ENCODE measurements at regions not wholly inside any gene's neighbourhood (a gene's known extent, or its start where the extent isn't known, plus 50 kb on each side); places are given as distances from the start of the nearest gene placed in this dataset.
"Not testable (repeated sequence)": the region's sequence is repeated elsewhere in the genome, so short reads cannot be mapped to it uniquely, and the experiment has no call there.

DNA sequence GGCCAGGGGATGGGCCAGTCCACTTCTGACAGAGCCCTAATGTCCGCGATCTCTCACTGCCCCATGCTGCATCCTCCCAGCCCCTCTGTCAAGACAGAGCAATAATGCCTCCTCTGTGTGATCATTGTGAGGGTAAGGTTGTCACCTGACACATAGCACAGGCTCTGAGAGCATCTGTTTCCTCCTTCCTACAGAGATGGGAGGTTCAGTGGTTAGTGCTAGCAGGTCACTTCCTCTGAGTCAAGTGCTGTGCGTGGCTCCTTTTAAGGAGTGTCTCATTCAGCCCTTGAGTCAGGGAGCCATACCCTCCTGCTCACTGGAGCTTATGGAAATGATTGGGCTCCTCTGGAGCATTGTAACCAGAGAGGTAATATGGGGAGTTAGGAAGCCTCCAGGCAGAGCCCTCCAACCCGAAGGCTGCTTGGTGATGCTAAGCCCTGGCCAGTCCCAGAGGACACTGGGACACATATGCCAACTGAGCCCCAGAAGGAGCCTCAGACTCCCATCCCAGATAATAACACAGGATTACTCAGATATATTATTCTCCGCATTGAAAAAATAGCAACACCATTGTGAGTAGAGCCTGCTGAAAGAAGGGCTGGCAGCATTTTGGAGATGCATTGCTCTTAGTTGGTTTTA lies 189.0 kb downstream of the GALNT1 start:
- DNase-seq = no peak

DNA sequence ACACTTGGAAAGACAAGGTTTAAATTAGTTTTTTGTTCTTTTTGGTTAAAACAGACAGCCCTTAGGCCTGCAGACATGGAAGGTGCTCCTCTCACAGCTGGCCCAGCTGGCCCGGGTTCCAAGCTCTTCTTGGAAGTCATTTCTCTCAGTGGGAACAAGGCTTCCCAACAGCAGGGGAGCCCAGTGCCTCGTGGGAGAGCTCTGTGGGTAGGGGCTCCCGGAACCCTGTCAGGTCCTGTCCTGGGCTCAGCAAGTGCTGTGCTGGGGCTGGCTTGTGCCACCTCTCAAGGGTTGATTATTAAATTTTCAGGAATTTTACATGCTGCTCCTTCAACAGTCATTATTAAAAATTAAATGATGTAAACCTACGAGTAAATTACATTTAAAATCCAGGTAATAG lies 189.6 kb downstream of the GALNT1 start:
- no peak for DNase-seq

DNA sequence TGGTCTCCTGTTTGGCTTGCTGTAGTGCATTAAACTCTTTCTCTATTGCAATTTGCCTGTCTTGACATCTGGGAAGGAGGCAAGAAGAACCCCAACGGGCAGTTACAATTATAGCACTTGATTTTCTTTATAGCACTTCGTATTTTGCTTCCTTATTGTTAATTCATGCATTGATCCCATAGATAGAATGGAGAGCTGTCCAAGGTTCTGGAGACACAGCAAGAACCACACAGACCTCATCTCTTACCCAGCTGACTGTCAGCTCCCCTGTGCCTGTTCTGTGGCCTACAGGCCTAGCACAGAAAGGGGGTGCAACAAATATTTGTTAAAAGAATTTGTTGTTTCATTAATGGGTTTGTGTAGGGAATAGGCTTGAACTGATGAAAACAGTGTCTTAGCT lies 194.3 kb downstream of the GALNT1 start:
- no peak for DNase-seq

DNA sequence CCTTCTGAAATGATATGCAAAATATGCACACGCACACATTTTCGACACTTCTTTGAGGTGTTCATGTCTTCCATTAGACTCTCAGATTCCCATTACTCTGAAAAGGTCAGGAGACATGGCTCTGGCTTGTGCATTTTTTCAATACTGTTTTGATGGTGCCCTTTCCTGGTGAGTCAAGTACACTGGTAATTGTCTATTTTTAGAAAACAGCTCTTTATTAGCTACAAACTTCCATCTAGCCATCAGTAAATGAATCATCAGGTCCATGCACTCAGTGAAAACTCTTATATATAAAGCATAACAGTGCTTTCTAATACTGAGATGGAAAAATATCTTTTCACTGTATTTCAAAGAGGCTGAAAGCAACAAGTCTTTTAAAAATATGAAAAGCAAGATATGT lies 194.9 kb downstream of the GALNT1 start:
- no peak for DNase-seq

DNA sequence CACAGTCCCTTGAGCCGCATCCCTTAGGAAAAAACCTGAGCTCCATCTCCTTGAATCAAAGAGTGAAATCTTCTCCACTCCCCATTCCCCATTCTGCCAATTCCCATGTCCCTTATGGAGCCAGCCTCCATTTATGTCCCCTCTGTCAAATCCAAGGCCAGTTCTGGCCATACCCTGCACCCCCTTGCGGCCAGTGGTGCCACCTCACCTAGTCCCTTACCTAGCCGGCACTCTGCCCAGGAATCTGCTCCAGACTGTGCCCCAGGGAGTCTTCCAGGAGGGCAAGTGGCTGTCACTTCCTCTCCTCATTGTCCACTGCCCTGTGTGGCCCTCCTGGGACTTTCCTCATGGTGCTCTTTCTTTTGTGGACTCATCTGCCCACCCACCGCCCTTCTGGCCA lies 195.4 kb upstream of the RMP24 start:
- peak in 1 of 2 experiments; percentile 6 for DNase-seq

DNA sequence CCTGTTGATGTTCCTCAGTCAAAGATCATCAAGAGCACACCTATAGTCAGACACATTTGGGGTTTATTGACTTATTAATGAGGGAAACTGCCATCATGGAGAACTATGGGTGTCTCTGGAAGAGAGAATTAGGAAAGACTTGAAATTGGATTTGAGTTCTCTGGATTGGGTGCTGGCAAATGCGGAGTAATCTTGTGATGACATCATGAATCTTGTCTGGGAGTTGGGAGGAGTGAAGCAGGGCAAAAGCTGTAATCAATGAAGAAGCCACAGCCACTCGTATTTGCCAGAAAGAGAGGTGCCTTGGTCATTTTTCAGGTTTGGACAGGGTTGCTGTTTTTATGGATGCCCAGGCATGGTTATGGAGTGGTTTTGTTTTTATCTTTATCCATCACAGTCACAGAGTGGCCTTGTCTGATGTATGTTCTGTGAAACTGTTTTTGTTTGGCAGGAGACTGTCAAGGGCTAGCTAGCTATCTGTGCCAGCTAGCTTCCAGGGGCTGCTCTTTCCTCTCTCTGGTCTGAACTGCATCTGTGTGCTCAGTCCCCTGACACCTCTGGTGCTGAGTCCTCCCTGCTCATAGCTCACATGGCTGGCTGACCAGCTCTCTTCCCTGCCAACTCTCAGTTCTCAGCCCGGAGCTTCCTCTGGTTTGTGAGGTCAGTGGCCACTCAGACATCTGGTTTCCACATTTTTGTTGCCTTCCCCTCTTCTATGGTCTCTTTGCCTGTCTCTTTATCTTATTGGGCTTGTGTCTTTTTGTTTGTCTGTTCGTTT lies 193.4 kb upstream of the RMP24 start:
- DNase-seq = no peak

DNA sequence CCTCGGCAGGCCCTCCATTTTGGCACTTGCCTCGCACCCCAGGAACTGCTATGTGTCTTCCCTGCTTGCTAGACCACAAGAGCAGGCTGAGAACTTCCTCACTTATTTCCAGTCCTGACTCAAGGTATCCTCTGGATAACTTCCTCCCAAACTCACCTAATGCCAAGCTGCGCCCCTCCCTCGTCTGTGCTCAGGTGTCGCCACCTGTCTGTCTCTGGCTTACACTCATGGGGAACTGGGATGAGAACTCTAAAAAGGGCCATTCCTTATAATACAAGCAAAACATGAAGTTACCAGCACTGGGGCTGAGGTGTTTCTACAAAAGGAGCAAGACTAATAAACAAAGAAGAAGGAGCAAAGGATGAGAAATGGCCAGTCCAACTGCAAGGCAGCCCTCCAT lies 191.5 kb upstream of the RMP24 start:
- DNase-seq = no peak

DNA sequence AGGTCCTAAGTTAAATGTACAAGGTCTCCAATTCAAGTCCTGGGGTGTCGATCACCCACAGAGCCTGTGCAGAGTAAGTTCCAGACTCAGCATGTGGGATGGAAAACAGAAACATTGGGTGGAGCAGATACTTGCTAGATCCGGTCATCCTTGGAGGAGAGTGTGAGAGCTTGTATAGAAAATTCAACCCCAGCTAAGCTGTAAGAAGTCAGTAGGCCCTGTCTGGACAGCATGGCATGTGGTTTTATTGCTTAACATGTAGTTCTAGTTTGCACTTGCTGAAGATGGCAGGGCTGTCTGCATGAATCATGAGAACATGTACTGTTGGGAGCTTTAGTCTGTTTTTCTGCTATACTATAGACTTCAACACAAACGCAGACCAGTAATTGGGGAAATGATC lies 189.6 kb upstream of the RMP24 start:
- no peak for DNase-seq

DNA sequence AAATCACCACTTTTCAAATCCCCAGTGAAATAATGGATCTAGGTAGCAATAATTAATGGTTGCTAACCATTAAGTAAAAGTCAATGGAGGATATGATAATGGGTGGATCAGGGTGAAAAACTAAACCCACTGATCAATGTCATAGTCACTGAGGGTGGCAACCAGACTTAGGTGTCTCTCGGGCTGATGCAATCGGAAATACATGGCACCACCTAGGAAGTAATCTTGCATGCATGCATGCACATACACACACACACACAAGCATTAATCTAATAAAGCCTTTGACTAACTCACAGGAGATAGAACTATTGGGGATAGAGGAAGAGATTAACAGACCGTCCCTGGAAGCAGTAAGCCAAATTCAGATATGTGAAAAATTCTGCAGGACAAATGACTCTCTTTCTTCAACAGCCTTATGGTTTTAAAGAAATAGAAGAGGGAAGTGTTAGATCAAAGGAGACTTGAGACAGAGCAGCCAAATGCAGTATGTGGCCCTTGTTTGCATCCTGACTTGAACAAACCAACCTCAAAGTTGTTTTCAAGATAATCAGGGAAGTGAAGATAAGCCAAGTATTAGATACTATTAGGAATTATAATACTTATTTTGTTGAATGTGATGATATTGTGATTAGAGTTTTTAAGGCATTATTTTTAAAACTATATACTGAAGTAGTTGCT lies 186.0 kb upstream of the RMP24 start:
- no peak for DNase-seq

DNA sequence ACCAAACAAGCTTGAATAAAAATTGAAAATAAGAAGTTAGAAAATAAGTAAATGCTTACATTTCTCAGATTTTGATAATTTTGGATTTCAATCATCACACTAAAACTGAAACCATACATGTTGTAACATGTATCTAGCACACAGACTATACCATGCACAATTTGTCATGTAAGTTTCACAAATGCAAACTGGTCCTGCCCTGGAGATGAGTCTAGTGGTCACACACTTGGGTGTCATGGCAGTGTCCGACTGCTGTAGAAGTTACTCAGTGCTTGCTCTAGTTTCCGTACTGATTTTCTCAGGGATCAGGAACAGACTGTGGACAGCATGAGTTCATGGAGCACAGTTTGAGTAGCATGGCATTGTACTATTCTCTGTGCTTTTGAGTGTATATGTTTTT lies 182.9 kb upstream of the RMP24 start:
- DNase-seq = no peak

DNA sequence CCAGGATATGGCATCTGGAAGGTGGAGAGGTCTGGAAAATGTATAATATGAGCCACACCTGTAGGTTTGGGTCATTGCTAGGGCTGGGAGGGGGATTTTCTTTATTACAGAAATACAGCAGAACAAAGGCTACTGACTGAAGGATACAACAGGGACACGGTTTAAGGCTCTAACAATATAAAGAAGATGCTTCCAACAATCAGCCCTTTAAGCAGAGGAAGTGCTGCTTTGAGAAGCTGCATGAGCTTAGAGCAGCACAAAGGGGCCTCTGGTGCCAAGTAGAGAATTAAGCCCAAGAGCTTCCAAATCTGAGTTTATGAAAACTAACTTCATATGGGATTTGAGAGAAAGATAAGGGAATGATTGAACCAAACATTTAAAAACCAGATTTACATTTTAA lies 174.5 kb upstream of the RMP24 start:
- no peak for DNase-seq

DNA sequence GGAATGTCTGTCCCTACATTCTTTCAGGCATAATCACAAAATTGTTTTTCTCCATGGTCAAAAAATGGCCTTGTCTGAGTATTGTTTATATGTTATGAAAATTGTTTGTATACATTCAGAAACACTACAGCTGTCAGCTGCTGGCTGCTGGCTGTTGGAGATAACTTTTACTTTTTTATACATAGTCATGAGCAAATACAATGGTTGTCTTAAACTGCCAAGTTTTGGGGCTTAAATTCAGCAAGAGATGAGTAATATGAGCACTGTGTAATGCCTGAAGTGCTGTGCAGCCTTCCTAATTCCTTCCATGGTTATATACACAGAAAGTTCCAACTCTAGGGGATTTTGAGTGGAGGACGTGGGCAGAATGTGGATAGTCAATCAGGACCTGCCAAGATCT lies 168.9 kb upstream of the RMP24 start:
- no peak for DNase-seq

DNA sequence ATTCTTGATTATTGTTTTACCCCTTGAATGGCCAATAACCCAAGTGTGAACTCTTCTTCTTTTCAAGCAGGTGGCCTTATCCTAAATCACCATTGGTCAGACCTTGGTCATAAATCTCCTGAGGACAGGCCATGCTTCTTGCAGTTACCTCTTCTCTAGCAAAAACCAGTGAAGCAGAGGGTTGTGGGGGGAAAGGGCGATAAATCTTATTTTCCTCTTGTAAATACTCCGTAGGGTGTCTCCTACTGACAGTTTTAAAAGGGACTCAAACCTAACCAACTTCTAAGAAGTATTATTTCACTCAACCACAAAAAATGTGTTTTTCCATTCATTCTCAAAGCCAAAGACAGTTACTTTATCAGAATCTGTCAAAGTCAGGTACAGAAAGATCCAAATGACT lies 168.1 kb upstream of the RMP24 start:
- DNase-seq = no peak

DNA sequence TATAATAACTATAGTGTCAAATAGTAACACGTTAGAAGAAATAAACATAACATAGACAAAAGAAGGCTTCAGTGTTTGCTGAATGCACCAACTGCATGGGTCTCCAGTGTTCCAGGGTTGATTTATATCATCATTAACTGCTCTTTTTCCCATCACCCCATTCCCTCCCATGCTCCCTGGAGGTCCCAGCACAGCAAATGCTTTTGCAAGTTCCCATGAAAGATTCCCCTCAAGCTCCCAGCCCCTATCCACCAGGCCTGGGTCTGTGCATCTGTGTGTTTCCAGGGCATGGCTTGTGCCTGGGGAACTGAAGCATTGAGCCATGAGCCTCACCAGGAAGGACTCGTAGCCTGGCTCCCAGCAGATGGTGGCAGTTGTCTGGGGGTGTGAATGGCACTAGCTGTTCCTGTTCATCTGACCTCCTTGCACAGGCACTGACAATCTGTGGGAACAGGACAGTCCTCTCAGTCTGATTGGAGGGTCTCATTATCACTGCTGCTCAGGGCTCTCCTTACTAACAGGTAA lies 164.6 kb upstream of the RMP24 start:
- no peak for DNase-seq

DNA sequence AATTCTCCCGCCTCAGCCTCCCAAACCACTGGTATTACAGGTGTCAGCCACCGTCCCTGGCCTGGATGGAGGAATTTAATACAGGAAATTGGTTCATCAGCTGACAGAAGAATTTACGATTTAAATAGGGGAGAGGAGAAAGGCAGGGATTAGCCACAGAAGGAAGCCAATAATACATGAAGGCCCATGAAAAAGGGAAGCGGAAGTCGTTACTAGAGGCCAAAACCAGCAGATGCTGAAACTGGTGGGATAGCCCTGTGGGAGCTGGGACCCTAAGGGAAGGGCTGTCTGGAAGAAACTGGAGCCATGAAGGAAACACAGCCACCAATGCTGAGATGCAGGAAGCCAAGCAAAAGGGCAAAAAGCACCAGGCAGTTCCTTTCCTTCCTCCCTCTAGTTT lies 163.7 kb upstream of the RMP24 start:
- no peak for DNase-seq

DNA sequence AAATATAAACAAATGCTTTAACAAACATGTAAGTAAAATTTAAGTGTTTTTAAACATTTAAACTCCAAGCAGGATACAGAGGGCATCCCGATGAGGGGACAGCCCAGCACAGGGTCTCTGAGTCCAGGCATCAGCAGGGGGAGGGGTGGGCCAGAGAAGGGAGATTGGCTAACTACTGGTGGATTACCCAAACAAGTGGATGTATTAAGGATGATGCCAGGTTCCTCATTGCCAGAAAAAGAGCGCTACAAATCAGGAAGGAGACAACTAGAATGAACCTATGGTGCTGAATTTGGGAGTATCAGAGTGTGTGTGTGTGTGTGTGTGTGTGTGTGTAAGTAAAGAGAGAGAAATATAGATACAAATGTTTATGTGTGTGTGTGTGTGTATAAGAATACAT lies 162.0 kb upstream of the RMP24 start:
- no peak for DNase-seq

DNA sequence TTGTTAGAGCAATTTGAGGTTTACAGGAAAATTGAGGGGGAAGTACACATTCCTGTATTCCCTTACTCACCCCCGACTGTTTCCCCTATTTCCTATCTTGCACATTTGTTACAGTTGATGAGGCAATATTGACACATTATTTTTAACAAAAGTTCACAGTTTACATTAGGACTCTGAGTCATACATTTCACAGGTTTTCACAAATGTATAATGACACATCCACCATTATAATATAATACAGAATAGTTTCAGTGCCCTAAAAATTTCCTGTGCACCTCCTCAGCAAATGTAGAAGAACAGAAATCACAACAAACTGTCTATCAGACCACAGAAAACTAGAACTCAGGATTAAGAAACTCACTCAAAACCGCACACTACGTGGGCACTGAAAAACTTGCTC lies 160.6 kb upstream of the RMP24 start:
- no peak for DNase-seq

DNA sequence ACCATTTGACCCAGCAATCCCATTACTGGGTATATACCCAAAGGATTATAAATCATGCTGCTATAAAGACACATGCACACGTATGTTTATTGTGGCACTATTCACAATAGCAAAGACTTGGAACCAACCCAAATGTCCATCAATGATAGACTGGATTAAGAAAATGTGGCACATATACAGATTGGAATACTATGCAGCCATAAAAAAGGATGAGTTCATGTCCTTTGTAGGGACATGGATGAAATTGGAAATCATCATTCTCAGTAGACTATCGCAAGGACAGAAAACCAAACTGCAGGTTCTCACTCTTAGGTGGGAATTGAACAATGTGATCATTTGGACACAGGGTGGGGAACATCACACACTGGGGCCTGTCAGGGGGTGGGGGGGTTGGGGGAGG lies 157.5 kb upstream of the RMP24 start:
- DNase-seq = not testable (repeated sequence)

DNA sequence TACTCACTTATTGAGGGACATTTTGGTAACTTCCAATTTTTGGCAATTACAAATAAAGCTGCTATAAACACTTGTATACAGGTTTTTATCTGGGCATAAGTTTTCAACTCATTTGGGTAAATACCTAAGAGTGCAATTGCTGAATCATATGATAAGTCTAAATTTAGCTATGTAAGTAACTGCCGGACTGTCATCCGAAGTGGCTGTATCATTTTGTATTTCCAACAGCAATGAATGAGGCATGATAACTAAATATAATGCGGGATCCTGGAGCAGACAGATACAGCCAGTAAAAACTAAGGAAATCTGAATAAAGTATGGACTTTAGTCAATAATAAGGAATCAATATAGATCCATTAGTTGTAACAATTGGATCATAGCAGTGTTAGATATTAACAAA lies 156.5 kb upstream of the RMP24 start:
- no peak for DNase-seq

DNA sequence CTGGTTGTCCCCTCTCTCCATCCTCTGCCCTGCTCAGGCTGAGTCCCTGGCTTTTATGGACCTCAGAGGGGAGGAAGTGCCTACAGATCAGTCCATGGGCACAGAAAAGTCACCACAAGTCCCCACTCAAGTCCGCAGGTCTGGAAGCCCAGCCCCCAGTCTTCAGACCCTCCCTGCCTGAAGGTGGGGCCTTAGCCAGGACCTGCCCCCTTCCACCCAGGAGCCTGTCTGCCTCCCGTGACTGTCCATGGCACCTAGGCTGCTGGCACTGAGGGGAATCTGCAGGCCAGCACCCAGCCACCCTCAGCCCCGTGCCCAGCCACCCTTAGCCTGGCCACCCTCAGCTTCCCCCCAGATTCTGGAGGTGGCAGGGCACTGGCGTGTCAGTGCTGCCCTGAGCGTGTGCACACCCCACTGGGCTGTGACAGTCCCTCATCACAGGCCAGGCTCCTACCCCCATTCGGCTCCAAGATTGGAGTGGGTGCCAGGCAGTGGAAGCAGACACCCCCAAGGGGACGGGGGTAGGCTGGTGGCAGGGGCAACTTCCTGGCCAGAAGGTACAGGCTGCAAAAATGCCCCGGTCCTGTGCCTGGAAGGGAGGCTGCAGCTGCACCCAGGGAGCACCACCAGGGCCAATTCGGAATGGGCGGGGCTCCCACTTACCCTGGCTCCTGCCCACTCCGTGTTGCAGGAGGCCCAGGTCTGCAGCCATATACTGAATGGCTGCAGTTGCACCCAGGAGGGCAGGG lies 154.7 kb upstream of the RMP24 start:
- no peak for DNase-seq

DNA sequence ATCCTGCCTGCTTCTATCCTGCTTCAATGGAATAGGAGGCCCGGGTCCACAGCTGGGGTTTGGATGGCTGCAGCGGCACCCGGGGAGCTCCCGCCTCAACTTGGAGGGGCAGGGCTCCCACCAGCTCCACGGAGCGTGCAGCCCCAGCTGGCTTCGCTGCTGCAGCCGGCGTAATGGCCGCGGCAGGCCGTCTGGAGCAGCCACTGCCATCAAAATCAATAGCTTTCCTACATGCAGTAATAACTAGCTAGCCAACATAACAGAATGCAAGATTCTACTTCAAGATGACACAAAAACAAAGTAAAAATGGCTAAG lies 154.2 kb upstream of the RMP24 start:
- DNase-seq = no peak

DNA sequence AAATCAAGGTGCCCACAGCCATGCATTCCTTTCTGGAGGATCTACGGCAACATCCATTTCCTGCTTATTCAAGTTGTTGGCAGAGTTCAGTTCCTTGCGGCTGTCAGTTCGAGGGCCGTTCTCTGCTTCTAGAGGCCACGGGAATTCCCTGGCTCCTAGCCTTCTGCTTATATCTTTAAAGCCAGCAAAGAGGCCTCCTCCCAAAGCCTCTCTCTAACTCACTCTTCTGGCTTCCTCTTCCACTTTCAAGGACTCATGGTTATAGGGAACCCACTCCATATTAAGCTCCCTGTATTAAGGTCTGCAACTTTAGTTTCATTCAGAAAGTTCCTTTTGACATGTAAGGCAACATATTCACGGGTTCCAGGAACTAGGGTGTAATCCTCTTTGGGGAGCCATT lies 150.1 kb upstream of the RMP24 start:
- DNase-seq = no peak

DNA sequence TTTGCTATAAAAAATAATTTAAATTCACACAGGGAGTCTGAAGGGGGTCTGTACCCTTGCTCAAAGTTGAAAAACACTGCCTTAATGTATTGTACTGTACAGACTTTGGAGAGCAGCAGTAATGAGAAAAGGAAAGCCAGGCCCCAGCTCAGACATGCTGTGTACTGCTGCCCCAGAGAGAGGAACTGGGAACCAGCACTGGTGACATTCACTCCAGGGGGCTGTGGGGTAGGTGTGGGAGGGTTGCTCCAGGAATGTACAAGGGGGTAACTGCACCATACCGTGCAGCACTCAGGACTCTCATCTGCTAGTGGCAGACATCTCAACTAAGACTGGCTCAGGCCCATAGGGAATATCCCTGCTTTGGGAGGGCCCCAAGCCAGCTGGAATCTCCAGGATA lies 146.0 kb upstream of the RMP24 start:
- no peak for DNase-seq
